Esophagus muscularis mucosa (tissue), 3 donors: ENCODE measurements at regions not wholly inside any gene's neighbourhood (a gene's known extent, or its start where the extent isn't known, plus 50 kb on each side); places are given as distances from the start of the nearest gene placed in this dataset.

Source experiments
- EP300 ChIP-seq: sonication (generic); formaldehyde crosslinking; IDR thresholded peaks from one replicate; pipeline ENCODE4 v1.6.1; 2017; ENCODE audit warnings: antibody characterized with exemption
- TF ChIP-seq, protein P1 (sequence below), 3 experiments: fragments of 200-600 bp in 2 of 3; fragments of 450-650 bp in 1 of 3; sonication (generic) in 2 of 3; IDR thresholded peaks; one replicate each; pipeline ENCODE4 v1.5.1; 2017 to 2019; ENCODE audit warnings: antibody characterized with exemption in 3 of 3, mild to moderate bottlenecking in 2 of 3, moderate library complexity in 1 of 3

DNA sequence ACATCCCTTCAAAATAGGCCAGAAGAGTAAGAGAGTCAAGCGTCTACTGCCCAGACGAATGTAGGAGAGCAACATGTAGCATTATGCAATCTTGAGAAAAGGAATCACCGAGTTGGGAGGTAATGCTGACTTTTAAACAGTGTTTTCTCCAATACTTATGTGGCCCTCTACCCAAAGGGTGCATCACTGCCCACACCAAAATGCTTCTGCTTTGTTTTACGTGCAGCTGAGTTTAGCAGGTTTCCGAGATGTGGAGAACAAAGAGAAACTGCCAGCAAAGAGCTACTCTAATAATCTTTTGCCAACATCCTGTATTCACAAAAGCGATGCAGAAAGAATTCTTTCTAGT is 63.4 kb upstream of the ZEB2 start:
- TF ChIP-seq, protein P1, sequence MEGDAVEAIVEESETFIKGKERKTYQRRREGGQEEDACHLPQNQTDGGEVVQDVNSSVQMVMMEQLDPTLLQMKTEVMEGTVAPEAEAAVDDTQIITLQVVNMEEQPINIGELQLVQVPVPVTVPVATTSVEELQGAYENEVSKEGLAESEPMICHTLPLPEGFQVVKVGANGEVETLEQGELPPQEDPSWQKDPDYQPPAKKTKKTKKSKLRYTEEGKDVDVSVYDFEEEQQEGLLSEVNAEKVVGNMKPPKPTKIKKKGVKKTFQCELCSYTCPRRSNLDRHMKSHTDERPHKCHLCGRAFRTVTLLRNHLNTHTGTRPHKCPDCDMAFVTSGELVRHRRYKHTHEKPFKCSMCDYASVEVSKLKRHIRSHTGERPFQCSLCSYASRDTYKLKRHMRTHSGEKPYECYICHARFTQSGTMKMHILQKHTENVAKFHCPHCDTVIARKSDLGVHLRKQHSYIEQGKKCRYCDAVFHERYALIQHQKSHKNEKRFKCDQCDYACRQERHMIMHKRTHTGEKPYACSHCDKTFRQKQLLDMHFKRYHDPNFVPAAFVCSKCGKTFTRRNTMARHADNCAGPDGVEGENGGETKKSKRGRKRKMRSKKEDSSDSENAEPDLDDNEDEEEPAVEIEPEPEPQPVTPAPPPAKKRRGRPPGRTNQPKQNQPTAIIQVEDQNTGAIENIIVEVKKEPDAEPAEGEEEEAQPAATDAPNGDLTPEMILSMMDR (IDR thresholded peaks at IDR 0.05): no peak
- no peak for TF ChIP-seq EP300
